PC-9 (cell line): ENCODE measurements at regions not wholly inside any gene's neighbourhood (a gene's known extent, or its start where the extent isn't known, plus 50 kb on each side); places are given as distances from the start of the nearest gene placed in this dataset.

Experiments
- CTCF ChIP-seq: fragments of 200-600 bp; sonication (generic); conservative IDR thresholded peaks from 2 replicates; pipeline ENCODE4 v1.6.1; 2017; ENCODE audit warnings: mixed run types, antibody characterized with exemption, mild to moderate bottlenecking, moderate library complexity
- EZH2 ChIP-seq: fragments of 200-600 bp; sonication (generic); IDR thresholded peaks from 2 replicates; pipeline ENCODE4 v1.8.0; 2017; ENCODE audit warnings: antibody characterized with exemption, low read depth

GRCh38 chr22:47622541-47622940 lies 860.1 kb downstream of the TBC1D22A start:
- TF ChIP-seq EZH2 (no peak), CTCF (no peak)
